HepG2 (cell line): ENCODE measurements at regions not wholly inside any gene's neighbourhood (a gene's known extent, or its start where the extent isn't known, plus 50 kb on each side); places are given as distances from the start of the nearest gene placed in this dataset.
A peak's percentile ranks its signal among the peaks of the same experiment; 100 is the strongest.

Source experiments
- BHLHE40 ChIP-seq: IDR thresholded peaks from 2 replicates; pipeline ENCODE4 v1.6.1; 2011; ENCODE audit warnings: low read length, improper control_type of control experiment
- CBX5 ChIP-seq: sonication (generic); formaldehyde crosslinking; IDR thresholded peaks from 2 replicates; pipeline ENCODE4 v1.4.0; 2020; ENCODE audit warnings: missing genetic modification reagents, borderline replicate concordance
- NFE2 ChIP-seq: sonication (generic); formaldehyde crosslinking; IDR thresholded peaks from 2 replicates; pipeline ENCODE4 v1.4.0; 2020; ENCODE audit warnings: missing genetic modification reagents
- PBX2 ChIP-seq: IDR thresholded peaks from 2 replicates; pipeline ENCODE4 v1.6.1; 2016; ENCODE audit warnings: control low read depth
- SNAPC5 ChIP-seq: sonication (generic); formaldehyde crosslinking; IDR thresholded peaks from 2 replicates; pipeline ENCODE4 v1.8.1; 2023; ENCODE audit warnings: mild to moderate bottlenecking, missing genetic modification reagents, borderline replicate concordance
- ZFP91 ChIP-seq: sonication (generic); formaldehyde crosslinking; IDR thresholded peaks from 2 replicates; pipeline ENCODE4 v1.9.0; 2022; ENCODE audit warnings: missing genetic modification reagents, mild to moderate bottlenecking, borderline replicate concordance
- ZFYVE20 ChIP-seq: sonication (generic); formaldehyde crosslinking; IDR thresholded peaks from 2 replicates; pipeline ENCODE4 v1.8.0; 2023; ENCODE audit warnings: low read depth, mild to moderate bottlenecking, moderate library complexity, missing genetic modification reagents, borderline replicate concordance
- ZKSCAN1 ChIP-seq: fragments of 150-350 bp; IDR thresholded peaks from 2 replicates; pipeline ENCODE4 v1.6.1; 2014; ENCODE audit warnings: low read length
- ZNF276 ChIP-seq: sonication (generic); formaldehyde crosslinking; IDR thresholded peaks from 2 replicates; pipeline ENCODE4 v1.4.0; 2020; ENCODE audit warnings: mild to moderate bottlenecking, low read depth, missing genetic modification reagents
- ZNF281 ChIP-seq: sonication (generic); formaldehyde crosslinking; IDR thresholded peaks from 2 replicates; pipeline ENCODE4 v1.4.0; 2020; ENCODE audit warnings: missing genetic modification reagents, borderline replicate concordance
- ZNF317 ChIP-seq: sonication (generic); formaldehyde crosslinking; IDR thresholded peaks from 2 replicates; pipeline ENCODE4 v1.5.0; 2020; ENCODE audit warnings: mild to moderate bottlenecking, missing genetic modification reagents
- ZNF646 ChIP-seq: sonication (generic); formaldehyde crosslinking; IDR thresholded peaks from 2 replicates; pipeline ENCODE4 v1.9.0; 2021; ENCODE audit warnings: mild to moderate bottlenecking, missing genetic modification reagents
- ZNF766 ChIP-seq: sonication (generic); formaldehyde crosslinking; IDR thresholded peaks from 2 replicates; pipeline ENCODE4 v1.5.0; 2020; ENCODE audit warnings: missing genetic modification reagents, borderline replicate concordance
- ZNF850 ChIP-seq: sonication (generic); formaldehyde crosslinking; conservative IDR thresholded peaks from 2 replicates; pipeline ENCODE4 v1.9.0; 2021; ENCODE audit warnings: mild to moderate bottlenecking, missing genetic modification reagents

- TF ChIP-seq SNAPC5 (CRISPR knock-in tag): no peak
- TF ChIP-seq CBX5: 0 out of 2 replicates have a peak, but pooled peaks have one; percentile 31
- no peak for TF ChIP-seq ZNF281 (CRISPR knock-in tag)
- no peak for TF ChIP-seq NFE2 (CRISPR knock-in tag)
- TF ChIP-seq ZNF317 (CRISPR knock-in tag): no peak
- TF ChIP-seq ZNF276 (CRISPR knock-in tag): no peak
- no peak for TF ChIP-seq ZFYVE20 (CRISPR knock-in tag)
- TF ChIP-seq ZFP91 (CRISPR knock-in tag): no peak; the same call in 1 of the 2 replicates
- TF ChIP-seq ZNF766 (CRISPR knock-in tag): no peak
- no peak for TF ChIP-seq ZNF850 (CRISPR knock-in tag)
- TF ChIP-seq ZKSCAN1: no peak
- TF ChIP-seq PBX2 (CRISPR knock-in tag): no peak
- no peak for TF ChIP-seq BHLHE40
- TF ChIP-seq ZNF646 (CRISPR knock-in tag): peak; percentile 34; the same call in 1 of the 2 replicates
Measured at GRCh38 chr11:14583252-14584034, 60.2 kb upstream of the PDE3B start (continued).
